ENCODE measurements at regions not wholly inside any gene's neighbourhood (a gene's known extent, or its start where the extent isn't known, plus 50 kb on each side); places are given as distances from the start of the nearest gene placed in this dataset.

- TF ChIP-seq CTCF (conservative IDR thresholded peaks at IDR 0.05) (no peak), ZFX (IDR thresholded peaks at IDR 0.05) (no peak)
These were observed 193.1 kb upstream of the FOXF1 start for GRCh38 chr16:86316967-86317812.

Measured in C4-2B (cell line).